GM19035 (cell line): ENCODE measurements at regions not wholly inside any gene's neighbourhood (a gene's known extent, or its start where the extent isn't known, plus 50 kb on each side); places are given as distances from the start of the nearest gene placed in this dataset.

Experiments
- ATAC-seq: cut with Tn5 transposase; IDR thresholded peaks from one replicate; pipeline ENCODE4 v1.9.1; 2021; ENCODE audit not compliant: unreplicated experiment

DNA sequence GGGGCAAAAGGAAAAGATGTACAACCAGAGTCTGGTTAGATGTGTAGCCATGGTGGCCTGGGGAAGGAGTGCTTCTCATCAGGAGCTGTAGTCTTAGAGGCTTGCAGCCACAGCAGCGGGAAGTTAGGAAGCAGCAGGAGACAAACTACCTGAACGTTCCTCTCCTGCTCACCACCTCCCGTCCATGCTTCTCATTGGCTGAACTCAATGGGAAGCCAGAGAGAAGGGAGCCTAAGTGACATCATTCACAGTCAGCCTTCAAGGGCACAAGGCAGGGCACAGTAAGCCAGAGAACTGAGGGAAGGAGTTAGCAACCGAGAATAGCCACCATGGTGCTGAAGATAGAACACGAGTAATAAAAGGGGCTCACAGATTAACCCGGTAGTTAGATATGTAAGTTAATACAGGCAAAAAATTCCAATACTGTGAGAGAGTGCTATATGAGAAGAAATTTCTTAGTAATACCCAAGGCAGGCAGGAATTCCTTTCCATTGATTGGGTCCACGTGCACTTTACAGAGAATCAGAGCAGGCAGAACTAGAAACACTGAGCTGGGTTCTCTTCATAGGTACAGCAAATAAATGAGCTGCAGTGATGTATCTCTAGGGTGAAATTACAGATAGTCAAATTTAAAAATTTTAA, 391.5 kb upstream of the DACH1 start:
- ATAC-seq = no peak

DNA sequence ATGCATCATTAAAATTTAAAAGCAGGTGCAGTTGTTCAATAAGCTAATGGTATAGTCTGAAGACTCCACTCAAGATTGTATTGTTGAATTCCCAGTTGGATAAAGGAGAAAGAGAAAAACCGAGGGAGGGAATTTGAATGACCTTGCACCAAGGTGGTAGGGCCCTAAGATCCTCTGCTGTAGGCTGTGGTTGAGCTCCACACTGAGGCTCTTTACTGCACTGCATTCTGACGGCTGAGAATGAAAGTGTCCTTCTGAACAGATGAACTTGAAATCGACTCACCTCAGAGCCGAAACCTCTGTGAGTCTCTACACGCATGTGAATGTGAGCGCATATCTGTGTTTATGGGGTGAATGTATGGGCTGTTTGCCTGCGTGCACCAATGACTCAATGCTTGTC, 388.9 kb upstream of the DACH1 start:
- no peak for ATAC-seq

DNA sequence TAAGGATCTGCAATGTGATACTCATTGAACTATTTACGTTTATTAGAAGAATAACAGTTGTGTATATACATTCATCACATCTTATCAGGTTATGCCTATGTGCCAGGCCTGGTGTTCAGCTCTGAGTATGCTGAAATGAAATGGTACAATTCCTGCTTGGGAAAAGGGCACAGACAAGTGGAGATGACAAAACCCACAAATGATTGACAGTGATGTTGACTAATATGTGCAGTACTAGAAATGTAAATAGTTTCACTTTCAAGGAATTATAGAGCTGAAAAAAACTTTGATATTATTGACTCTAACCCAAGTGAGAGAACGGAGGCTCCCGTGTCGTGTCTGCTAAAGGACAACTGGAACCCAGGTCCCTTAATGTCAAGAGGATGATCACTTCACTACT, 386.8 kb upstream of the DACH1 start:
- no peak for ATAC-seq

DNA sequence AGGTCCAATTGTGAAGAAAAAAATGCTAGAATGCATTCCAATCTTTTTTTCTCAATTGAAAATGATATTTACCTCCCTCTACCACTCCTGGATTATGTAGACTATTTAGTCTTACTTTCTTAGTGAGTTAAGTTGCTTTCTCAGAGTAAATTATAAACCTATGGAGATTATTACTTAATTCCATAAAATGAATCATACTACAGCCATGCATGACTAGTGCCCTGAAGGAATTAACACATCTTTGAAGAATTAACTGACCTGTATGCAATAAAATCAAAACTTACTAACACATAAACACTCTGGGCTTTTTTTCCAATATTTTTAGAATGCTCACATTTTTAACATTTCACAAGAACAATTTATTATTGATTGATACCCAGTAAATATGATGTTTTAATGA, 379.4 kb upstream of the DACH1 start:
- ATAC-seq = no peak

DNA sequence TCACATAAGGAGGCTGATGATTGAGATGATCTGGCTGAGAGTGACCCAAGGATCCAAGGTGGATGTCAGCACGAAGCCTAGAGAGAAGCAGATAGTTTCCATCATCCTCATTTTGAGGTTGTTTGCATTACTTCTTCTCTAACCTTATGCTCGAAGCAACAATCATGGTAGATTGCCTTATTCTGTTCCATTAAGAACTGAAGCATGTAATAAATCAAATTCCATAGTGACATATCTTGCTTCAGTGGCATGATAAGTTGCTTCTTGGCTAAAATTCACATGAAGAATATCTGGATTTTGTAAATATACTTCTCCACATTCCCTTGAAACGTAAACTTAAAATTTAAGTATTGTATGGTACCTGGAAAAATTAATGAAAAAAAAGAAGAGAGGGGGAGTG, 377.8 kb upstream of the DACH1 start:
- no peak for ATAC-seq

DNA sequence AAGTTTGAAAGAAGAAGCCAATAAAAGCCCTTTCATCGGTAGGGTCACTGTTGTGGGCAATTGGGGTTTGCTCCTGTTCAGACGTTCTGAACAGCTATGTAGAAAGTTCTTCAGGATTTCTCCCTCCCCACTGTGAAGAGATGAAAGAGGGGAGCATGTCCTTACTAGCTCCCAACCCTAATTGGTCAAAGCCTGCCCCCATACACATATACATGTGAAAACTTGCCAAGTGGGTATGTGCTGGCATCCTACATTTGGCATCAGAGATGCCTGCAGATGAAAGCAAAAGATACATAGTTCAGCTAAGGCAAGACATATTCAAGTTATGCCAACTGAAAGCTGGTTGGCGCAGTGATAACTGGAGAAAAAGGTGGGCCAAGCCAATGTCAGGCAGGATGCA, 363.1 kb upstream of the DACH1 start:
- ATAC-seq = no peak

DNA sequence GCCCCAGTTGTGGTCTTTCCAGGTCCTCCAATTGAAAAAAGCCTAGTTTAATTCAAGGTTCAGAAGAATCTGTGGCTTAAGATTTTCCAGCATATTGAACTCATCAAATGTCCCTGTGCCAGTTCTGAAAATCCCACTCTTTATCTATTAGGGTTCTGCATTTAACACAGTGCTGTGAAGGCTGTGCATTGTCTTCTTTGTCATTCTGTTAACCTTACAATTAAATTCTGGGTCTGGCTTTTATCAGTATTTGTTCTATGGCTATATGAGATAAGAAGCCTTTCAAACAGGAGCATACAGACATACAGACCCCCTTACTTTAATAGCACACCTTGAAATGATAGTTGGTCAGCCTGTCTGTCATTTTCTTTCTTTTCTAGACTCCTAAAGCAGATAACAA, 362.1 kb upstream of the DACH1 start:
- no peak for ATAC-seq

DNA sequence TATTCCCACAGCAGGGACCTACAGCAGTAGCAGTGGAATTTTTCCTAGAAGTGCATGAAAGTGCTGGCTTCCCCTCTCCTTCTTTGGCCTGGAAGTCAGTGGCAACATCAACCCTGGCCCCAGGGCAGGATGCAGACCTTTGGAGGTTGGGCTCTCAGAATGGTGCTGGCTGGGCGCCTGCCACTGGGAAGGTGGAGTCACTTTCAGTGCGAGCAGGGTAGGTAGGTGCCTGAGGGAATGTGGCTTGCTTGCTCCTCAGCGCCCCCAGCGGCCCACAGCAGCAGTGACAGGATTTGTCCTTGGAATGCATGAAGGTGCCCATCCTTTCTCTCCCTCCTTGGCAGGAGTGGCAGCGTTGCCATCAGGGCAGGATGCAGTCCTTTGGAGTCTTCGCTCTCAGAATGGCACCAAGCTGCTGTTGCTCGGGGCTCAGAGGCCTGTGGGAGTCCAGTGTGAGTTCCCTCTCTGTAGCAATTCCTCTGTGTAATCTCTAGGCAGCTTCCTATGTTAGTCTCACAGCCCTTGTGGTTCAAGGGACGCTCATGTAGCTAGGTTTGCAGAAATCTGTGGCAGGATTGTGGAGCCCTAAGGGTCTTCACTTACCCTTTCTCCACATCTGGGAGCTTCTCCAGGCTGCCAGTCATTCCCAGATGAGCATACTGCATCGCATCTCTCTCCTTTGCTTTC, 354.4 kb upstream of the DACH1 start:
- no peak for ATAC-seq

DNA sequence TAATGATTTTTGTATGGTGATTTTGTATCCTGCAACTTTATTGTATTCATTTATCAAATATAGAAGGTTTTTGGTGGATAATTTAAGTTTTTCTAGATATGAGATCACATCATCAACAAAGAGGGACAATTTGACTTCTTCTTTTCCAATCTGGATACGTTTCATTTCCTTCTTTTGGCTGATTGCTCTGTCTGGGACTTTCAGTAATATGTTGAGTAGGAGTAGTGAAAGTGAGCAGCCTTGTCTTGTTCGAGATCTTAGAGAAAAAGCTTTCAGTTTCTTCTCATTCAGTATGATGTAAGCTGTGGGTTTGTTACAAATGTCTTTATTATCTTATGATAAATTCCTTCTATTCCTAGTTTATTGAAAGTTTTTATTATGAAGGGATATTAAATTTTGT, 352.0 kb upstream of the DACH1 start:
- ATAC-seq = no peak

DNA sequence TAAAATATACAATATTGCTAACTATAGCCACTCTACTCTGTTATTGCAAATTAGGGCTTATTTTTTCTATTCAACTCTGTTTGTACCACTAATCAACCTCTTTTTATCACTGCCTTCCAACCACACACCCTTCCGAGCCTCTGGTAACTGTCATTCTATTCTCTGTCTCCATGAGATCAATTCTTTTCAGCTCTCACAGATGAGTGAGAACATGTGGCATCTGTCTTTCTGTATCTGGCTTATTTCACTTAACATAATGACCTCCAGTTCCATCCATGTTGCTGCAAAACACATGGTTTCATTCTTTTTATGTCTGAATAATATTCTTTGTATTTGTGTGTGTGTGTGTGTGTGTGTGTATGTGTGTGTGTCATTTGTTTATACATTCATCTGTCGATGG, 350.1 kb upstream of the DACH1 start:
- ATAC-seq = no peak

DNA sequence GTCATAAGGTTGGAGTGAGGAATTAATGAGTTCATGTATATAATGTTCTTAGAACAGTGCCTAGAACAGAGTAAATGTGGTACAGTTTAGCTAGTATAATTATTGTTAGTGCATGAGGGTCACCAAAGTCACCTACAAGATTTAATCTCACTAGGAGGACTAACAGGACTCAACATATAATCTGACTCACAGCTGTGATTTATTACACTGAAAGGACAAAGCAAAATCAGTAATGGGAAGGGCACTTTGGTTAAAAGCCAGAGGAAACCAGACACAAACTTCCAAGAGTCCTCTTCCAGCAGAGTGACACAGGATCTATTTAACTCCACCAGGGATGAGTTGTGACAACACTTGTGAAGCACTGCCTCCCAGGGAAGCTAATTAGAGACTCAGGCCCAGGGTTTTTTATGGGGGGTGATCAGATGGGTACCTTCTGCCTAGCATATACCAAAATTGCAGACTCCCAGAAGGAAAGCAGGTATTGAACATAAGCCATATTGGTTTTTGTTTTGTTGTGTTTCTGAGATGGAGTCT, 341.2 kb upstream of the DACH1 start:
- no peak for ATAC-seq

DNA sequence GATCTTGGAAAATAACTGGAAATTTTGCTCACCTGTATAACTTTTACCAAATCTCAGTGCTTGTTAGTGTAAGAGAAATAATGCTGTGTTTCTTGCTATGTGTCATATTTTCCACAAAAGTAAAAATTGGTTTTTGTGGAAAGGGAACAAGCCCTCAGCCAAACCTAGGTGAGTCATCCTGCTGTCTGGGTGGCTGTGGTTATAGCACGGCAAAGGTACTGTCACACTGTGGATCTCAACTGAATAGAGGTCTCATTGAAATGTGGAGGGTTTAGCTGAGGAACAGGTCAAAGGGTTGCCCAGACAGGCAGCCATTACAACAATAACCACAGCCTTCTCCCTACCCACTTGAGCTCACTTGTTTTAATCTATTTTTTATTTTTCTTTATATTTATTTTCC, 338.8 kb upstream of the DACH1 start:
- ATAC-seq = no peak

DNA sequence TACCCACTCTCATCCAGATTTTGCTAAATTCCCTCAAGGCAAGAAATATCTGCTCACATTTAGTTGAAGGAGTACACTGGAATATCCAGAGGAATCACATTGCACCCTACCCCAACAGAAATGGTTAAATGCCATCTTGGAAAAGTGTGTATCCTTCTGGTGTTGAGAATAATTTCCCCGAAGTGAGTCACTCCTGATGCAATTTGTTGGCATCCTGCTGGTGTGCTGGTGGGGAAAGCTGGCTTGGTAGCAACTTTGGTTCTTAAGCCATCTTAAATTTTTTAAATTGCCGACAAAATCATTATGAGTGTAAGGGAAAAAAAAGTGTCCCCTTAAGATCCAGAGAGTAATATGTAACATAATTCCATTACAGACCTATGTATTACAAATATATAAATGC, 337.3 kb upstream of the DACH1 start:
- ATAC-seq = no peak

DNA sequence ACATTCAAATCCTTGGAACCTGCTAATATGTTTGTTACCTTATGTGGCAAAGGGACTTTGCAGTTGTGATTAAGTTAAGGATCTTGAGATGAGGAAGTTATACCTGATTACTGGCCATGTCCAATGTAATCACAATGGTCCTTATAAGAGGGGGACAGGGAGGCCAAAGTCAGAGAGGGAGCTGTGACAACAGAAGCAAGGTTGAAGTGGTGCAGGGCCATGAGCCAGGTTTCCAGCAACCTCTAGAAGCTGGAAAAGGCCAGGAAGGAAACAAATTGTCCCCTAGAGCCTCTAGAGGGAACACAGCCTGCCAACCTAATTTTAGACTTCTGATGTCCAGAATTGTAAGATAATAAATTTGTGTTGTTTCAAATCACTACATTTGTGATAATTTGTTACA, 334.7 kb upstream of the DACH1 start:
- no peak for ATAC-seq

DNA sequence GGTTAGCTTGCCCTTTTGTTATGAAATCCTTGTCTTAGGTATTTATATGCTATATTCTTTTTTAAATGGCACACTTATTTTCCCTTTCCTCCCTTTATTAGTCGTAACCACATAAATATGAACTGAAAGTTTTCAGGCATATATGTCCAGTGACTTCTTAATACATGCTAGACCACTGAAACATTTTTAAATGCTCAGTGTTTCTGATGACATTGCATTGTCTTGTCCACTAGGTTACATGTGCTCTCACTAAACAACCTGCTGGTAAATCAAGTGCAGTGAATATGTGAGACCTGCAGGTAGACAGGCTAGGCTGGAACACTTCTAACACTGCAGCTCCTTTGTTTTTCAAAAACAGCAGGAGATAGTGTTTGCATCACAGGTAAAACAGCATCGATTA, 332.6 kb upstream of the DACH1 start:
- ATAC-seq = no peak

DNA sequence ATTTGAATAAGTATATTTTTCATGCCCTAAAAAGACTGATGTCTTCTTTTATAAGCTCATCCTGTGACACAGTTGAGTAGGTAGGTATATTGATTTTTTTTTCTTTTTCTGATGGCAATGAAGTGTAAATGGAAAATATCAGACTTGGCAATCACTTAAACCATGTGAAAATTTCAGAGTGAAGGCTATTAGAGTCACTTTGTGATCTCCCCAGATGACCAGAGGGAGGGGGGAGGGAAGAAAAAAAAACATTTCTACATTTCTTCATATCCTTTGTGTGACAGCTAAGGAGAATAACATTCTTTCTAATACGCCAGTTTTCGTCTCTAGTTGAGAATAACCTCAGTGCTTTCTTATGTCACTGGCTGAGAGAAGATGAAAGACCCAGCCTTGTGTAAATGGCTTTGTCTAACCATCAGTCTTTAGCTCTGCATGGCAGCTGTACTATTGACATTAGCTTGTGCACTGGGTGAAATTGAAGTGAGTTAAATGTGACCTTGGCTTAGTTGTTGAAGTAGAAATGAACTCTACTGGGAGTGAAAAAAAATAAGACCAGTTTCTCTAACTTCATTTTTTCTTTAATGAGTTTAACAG, 332.1 kb upstream of the DACH1 start:
- no peak for ATAC-seq

DNA sequence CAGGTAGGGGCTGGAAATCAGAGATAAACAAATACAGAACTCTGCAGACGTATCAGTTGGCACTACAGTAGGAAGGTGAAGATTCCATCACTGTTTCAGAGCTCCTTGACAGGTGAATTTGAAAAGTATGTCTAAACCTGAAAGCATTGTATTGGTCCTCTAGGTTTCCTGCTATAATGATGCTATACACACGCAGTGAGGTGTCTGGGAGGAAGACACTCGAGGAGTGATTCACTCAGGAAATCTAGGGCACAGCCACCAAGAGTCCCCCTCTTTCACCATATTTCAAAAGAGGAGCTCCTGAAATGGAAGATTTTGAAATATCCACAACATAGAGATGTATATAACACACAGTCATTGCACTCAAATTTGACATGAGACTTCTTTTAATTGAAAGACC, 331.0 kb upstream of the DACH1 start:
- no peak for ATAC-seq

DNA sequence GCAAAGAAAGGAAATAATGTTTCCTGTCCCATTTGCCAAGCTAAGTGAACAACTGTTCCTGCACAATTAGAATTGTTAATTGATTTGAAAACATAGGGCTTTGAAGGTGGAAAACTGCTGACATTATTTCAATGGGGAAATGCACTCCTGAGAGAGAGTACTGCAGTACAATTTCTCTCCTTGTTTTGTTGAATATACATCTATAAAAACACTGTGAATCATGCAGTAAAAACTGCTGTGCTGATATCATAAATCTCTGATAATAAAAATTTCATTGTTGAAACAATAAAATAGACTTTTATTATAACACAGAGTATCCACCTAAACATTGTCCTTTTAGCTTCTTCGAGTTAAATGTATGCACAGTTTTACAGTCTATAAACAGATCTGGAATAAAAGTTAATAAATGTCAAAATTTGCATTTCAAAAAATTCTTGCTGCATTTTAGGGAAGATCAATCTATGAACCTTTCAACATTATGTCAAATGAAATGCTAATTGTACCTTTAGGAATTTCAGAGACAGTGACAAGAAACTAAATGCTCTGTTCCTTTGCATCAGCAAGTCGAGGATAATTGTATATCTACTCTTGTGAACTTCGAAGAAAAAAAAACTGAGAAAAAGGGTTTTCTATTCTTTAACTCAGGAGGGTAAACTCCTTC, 328.2 kb upstream of the DACH1 start:
- no peak for ATAC-seq

DNA sequence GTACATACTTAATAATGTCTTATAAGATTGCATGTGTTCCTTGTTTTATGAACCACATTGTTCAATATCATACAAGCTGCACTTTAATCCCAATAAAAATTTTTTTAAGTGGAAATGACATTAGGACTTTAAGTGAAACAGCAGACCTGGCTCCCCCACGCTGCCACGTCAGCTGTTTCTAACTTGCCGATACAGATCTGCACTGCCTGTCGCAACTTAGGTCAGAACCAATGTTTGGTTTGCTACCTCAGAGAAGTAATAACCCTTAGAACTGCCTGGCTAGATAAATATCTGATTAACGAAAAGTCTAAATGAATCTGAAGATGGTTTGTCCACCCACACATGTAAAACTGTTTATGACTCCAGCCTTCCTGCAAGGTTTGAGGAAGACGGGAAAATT, 327.5 kb upstream of the DACH1 start:
- ATAC-seq = no peak

DNA sequence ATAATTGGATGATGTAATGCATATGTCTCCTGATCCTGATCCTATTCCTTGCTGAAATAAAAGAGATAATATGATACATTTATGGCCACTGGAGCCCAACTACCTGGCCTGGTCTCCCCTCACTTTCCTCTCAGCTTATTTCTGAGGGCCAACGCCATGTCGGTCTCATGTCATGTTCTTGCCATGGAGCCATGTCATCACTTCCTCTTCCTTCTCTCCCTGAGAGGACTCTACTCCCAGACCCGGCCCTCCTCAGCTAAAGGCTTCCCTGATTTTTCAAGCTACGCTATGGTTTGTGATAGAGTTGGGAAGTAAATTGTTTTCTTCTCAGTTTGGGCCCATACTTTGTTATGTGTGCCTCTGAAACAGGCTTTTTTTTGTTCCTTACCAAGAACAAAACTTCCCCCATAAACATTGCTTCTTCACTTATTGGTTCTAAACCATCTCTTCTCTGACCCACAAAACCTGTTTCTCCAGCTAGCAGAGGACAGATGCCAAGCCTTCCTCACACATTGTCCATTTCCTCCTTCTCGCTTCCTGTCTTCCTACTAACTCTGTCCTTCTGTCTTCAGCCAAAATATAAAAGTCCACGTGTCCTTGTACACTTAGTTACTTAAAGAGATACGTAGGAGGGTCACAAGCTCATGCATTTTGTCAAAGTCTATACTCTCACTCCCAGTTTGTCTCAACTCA, 319.9 kb upstream of the DACH1 start:
- ATAC-seq = no peak

DNA sequence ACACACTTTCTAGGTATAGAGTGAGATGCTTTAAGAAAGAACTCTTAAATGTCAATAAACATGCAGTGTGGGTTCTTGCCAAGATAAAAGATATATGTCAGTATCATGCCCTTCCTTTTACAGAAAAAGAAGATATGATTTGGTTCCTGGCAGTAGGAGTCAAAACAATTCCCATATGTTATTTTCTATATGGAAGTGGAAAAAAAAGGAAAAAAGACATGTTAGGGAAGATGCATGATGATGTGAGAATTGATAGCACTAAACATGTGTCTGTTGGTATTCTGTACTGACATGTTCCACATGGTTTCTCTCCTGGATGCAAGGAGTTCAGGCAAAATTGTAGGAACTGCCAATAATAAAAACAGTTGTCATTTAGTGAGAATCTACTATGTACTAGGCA, 318.8 kb upstream of the DACH1 start:
- no peak for ATAC-seq
